HG03039 (cell line): ENCODE measurements at regions not wholly inside any gene's neighbourhood (a gene's known extent, or its start where the extent isn't known, plus 50 kb on each side); places are given as distances from the start of the nearest gene placed in this dataset.

Source experiments
- ATAC-seq: cut with Tn5 transposase; IDR thresholded peaks from one replicate; pipeline ENCODE4 v1.9.1; 2021; ENCODE audit warnings: mild to moderate bottlenecking, moderate library complexity; ENCODE audit not compliant: unreplicated experiment

DNA sequence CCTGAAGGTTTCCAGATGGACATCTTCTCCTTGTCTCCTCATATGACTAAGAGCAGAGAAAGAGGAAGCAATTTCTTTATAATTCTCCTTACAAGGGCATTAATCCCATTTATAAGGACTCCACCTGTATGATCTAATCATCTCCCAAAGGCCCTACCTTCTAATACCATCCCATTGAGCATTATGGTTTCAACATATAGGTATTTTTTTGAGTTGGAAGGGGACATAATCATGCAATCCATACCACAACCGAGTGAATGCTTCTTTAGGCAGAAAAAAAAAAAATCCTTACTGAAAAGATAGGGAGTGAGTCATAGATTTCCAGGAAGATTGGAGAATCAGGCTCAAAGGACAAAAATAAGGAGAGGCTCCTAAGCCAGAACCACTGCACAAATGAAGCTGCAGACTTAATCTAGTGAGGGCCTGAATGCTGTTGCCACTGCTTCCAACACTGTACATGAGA, 312.5 kb upstream of the HS3ST1 start:
- no peak for ATAC-seq

DNA sequence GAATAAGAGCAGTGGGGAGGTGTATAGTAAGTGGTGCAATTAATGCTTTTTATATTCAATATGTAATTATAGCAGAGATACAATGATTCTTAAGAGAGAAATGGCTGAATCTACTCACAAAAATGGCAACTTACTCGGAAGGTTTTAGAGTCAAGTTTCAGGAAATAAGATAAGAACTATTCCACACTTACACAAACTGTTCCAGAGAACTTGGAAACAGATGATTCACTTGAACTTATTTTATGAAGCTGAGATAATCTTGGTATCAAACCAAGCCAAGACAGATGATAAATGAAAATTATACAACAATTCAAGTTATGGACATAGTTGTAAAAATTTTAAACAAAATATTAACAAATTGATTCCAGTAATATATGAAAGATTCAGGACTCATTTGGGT, 311.3 kb upstream of the HS3ST1 start:
- ATAC-seq, result no peak

DNA sequence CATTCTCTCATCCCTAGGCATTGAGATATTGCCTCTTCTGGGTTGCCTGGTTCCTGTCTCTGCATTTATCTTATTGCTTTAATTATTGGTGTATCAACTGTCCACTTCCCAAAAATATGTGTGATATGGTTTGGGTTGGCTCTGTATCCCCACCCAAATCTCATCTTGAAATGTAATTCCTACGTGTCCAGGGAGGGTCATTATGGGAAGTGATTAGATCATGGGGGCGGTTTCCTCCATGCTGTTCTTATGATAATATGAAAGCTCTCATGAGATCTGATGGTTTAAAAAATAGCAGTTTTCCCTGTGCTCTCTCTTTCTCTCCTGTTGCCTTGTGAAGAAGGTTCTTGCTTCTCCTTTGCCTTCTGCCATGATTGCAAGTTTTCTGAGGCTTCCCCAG, 308.3 kb upstream of the HS3ST1 start:
- ATAC-seq, result no peak

DNA sequence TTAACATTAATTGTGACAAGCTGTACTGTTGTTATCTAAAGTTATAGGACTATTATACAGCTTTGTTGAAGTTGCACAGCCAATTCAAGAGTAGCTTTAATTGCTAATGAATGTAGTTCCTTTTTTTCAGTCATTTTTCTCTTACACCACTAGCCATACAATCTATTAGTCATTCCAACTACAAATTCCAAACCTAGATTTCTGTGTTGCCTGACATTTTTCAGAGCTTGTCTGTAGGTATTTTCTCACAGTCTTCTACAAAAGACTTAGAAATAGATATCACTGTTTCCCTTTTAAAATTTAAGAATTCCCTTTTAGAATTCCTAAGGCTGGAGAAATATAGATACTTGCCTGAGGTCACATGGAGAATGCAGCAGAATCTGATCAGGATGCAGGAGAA, 307.0 kb upstream of the HS3ST1 start:
- ATAC-seq, result no peak

GRCh38 chr4:11732155-11732554, 303.5 kb upstream of the HS3ST1 start:
- no peak for ATAC-seq

- ATAC-seq, result no peak
Observed at GRCh38 chr4:11730545-11730944, 301.9 kb upstream of the HS3ST1 start.

DNA sequence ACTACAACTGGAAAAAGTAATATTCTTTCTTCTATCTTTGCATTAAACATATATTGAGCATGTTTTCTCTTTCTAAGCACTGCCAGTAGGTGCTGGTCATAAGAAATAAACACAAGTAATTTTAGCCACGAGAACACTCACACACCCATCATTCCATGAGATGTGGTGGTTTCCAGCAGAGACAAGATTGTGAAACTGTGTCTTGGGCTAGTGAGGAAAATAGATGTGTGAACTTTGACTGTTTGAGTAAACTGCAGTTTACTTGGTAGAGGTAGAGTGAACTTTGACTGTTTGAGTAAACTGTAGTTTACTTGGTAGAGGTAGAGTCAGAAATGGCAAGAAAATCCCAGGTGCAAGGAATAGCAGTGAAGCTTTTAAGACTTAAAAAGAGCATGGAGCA, 300.9 kb upstream of the HS3ST1 start:
- ATAC-seq, result no peak

GRCh38 chr4:11727903-11728564, 299.3 kb upstream of the HS3ST1 start:
- no peak for ATAC-seq

DNA sequence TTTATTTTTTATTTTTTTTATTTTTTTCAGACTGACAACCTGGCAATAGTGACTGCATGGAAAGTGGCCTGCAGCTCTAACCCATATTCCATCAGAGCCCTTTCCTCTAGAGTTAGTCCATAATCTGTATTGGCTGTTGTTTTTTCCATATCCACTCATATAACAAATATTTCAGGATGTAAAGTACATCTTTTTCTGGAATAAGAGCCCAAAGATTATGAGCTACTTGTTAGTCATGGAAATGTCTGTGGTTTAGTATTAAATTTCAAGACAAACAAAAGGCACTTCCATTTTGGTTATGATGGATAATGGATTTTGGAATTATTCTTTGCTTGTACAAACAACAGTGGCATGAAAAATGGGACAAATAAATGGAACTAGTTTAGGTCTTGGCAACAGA, 296.0 kb upstream of the HS3ST1 start:
- ATAC-seq, result no peak

DNA sequence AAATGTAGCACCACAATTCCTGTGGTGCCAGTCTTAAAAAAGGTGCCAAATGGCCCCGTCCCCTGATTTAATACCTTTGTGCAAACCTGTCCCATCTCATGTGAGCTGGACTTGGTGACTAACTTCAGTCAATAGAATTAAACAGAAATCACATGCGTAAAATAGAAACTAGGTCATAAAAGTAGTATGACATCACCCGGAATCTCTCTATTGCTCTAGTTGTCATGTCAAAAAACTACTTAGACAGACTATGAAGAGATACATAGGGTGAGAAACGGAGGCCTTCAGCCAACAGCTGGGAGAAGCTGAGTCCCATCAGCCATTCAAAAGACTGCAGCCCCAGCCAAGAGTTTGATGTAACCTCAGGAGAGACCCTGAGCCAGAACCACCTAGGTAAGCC, 293.5 kb upstream of the HS3ST1 start:
- no peak for ATAC-seq

GRCh38 chr4:11720292-11720691, 291.6 kb upstream of the HS3ST1 start:
- no peak for ATAC-seq

DNA sequence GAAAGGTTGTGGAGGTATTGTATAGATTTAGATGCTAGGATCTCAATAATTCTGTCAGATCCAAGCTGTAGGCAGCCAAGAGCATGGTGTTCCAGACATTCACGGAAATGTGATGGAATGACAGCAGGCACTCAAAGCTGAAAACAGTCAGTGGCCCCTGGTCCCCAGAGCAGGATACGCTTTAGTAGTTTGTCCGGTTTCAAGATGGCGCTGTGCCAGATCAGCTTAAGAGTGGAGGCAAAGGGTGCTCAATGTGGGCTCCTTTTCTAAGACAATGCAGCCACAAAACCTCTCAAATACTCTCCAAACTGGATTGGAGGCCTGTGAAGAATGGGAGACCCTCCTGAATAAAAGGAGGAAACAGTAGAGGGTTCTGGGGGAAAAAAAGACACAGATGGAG, 291.2 kb upstream of the HS3ST1 start:
- no peak for ATAC-seq

DNA sequence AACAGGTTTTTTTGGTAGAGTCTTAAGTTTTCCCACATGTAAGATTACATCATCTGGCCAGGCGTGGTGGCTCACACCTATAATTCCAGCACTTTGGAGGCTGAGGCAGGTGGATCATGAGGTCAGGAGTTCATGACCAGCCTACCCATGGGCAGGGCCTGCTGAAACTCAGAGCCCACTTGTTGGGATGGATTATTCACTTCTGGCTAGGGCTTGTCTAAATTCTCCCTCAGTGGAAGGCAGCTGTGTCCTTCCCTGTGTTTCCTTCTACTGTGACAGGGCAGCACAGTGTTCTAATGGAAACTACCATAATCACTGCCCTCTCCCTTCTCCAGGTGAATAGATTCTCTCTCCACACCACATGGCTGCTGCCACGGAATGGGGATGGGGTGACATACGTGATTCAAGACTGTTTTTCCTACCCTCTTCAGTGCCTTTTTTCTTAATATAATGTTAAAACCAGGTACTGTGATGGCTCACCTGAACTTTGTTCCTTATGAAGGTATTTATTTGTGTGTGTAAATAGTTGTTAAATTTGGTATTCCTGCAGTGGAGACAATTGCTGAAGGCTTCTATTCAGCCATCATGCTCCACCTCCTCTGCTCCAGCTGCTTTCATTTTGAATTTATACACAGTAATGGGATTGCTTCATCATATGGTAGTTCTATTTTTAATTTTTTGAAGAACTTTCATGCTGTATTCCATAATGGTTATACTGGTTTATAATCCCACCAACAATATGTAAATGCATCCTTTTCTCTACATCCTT, 287.2 kb upstream of the HS3ST1 start:
- no peak for ATAC-seq

DNA sequence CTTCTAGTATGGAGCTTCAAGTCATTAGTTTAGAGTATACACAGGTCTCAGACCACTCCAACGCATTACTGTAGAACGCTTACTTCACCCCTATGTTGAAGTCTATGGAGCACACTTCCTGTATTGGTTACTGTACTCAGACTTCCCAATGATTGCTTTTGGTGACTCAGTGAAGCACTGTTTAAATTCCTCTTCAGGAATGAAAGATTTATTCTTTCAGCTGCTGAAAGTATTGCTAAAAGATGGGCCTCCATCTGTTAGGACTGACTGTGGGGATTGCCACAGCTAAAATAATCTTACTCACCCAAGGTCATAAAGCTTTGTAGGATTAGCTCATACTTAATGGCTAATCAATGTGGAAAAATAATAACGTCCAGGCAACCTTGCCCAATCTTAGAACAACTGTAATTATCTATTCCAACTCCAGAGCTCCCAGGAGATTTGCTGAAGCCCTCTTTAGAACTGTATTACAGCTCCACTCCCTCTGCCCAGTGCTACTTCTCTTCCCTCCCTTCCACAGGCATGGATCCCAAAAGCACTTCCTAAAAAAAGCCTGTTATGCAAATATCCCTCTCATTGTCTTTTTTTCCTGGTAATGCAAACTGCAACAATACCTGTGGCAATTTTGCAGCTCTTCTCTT, 281.9 kb upstream of the HS3ST1 start:
- ATAC-seq, result no peak

DNA sequence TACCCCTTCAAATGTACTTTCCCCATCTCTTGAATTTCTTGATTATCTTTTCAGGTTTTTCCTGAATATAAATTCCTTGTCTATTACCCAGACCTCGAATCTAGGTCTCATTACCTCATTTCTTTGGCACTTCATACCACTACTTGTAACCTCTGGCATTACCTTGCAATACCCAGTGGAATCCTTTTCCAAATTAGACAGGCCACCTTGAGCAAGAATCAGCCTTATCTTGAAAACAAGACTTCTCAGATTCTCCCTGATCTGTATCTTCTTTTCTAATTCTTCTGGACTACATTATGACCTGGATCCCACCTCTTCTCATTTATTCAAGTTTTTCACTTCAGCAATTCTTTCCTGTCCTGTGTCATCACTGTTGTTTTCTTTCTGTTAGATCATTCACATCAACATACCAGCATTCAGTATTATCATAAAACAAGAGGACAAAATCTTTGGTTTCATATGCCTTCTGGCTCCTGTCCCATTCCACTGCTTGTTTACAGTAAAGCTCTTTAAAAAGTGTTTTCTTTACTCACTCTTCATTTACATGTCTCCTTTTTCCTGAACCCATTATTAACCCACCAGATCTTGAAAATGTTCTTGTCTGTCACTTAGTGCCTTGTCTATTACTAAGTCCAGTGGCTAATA, 275.6 kb upstream of the HS3ST1 start:
- no peak for ATAC-seq

DNA sequence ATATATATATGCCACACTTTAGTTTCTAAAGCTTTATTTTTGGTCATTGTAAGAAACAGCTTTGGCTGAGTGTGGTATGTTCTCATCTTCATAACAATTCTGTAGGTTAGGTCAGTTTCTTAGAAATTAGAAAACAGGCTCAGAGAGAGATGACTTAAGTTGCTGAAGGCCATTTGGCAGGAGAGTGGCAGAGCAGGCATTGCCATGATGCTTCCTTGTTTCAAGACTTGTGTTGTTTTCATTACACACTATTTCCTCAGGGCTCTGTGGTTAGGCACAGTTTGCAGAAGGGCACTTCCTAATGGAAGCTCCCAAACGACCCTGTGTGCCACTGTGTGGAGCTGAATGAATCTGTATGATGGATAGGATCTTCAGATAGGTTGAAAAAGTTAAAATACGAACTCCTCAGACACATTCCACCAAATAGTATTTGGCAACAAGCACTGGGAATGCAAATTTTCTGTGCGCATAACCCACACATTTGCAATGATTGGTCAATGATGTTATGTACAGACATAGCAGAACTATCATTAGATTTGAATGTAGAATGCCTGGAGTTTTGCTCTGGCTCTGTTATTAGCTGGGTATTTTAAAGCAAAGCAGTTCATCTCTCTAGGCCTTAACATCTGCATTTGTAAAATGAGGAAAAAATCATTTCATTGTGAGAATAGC, 274.3 kb upstream of the HS3ST1 start:
- ATAC-seq, result no peak

DNA sequence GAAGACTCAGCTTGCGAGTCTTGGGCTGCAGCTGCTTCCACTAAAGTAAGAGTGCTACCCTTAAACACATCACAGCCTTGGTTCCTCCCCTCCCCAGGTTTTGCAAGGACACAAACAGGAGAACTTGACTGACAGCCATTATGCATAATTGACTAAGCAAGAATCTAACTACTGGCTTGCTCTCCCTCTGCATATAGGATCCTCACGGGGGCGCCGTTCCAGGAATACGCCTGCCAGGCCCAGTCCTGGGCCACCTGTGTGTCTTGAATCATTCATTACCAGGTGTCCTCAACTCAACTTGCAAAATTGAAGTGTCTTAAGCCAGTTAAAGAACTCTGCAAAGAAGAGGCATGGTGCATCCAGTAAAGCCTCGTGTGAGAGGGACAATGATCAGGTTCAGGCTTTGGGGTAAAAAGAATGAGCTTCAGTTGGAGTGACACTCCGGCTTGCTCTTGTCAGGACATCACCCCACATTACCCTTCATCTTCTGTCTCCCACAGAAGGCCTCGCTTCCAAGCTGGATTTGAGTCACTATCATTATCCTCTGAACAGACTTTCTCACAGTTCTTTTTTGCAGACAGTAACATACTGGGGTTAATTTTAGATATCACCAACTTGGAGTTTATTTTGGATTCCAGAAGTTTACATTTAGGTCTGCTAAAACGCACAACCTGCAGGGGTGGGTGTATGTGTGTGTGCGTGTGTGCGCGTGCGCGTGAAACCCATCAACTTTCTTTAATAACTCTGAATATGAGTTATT, 273.5 kb upstream of the HS3ST1 start:
- ATAC-seq, result no peak

DNA sequence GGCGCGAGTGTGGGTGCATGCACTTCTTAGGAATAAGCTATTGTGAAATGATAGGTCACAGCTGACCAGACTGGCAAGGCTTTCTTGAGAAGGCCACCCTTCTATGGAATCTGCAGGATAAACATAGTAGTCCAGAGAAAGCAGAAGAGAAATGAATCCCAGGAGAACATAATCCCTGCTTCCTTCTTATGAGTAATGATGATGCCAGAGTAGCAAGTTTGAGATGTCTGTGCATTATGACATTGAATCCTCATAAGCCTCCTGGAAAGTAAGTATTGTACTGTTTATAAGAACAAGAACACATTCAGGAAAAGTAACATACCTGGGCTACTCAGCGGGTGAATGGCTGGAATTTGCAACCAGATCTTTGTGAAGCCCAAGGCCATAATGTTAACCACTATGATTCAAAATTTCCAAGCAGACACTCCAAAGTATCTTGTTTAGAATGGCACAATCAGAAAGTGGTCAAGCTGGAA, 272.1 kb upstream of the HS3ST1 start:
- no peak for ATAC-seq

DNA sequence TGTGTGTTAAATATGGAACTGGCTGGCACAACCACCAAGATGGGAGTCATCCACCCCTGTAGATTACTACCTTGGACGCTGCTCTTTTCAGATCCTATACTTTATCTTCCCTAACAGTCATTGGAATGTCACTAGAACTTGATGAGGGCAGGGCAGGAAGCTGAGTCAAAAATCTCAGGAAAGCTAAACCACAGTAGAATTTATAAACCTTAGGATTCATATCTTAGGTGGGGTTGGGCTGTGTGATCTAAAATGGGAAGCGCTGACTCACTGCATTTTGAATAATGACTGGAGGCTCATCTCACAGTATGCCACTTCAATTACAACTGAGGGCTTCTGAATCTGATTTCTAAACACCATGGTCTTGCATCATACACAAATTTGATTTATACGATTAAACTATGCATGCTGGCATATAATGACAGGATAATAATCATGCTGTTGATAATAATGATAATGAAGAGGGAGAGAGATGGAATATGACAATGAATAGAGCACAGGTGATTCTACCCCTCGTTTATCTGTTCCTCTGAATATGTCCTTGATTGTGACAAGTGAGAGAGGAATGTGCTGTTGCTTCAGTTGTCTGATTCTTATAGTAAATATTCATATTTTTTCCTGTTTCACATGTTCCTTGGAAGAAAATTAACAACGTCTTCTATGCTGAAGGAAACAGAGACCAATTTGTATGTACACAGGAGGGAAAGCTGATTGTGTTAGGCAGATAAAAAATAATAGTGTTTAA, 270.3 kb upstream of the HS3ST1 start:
- ATAC-seq, result no peak

- no peak for ATAC-seq
Observed at GRCh38 chr4:11698033-11698432, 269.3 kb upstream of the HS3ST1 start.
